GM10266 (cell line): ENCODE measurements at regions not wholly inside any gene's neighbourhood (a gene's known extent, or its start where the extent isn't known, plus 50 kb on each side); places are given as distances from the start of the nearest gene placed in this dataset.

Experiments used
- DNase-seq: peaks from one replicate; pipeline ENCODE4 v3.0.0; 2012; ENCODE audit errors: extremely low spot score
- CTCF ChIP-seq: IDR thresholded peaks from 2 replicates; pipeline ENCODE4 v1.5.1; 2012; ENCODE audit warnings: mild to moderate bottlenecking, low read depth; ENCODE audit not compliant: control insufficient read depth, insufficient read depth; ENCODE audit errors: missing control alignments

GRCh38 chr3:173258697-173259096 is 117.7 kb upstream of the SPATA16 start:
- DNase-seq: no peak
- no peak for TF ChIP-seq CTCF

DNA sequence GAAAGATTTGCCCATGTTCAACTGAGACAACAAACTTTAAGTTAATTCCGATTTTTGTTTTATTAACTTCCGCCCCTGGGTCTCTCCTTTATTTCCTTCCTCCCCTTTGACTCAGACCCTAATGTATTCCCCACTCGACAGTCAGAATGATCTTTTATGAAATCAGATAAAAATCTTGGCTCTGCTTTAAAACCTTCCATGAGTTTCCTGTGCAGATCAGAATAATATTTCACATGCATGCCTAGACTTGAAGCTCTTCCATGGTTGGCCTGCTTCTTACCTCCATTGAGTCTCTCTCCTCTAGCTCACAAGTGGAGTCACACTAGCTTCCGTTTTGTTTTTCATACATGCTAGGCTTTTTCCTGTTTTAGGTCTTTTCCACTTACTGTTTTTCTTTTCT is 116.8 kb upstream of the SPATA16 start:
- TF ChIP-seq CTCF: no peak
- no peak for DNase-seq

DNA sequence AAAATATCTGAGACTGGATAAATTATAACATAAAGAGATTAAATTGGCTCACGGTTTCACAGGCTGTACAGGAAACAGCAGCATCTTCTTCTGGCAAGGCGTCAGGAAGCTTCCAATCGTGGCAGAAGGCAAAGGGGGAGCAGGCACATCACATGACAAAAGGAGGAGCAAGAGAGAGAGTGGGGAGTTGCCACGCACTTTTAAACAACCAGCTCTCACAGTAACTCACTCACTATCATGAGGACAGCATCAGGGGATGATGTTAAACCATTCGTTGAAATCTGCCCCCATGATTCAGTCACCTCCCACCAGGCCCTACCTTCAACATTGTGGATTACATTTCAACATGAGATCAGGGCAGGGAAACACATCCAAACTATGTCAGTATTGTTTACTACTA is 114.5 kb upstream of the SPATA16 start:
- no peak for DNase-seq
- TF ChIP-seq CTCF: no peak

GRCh38 chr3:173253471-173253870 is 112.4 kb upstream of the SPATA16 start:
- DNase-seq: no peak
- no peak for TF ChIP-seq CTCF

DNA sequence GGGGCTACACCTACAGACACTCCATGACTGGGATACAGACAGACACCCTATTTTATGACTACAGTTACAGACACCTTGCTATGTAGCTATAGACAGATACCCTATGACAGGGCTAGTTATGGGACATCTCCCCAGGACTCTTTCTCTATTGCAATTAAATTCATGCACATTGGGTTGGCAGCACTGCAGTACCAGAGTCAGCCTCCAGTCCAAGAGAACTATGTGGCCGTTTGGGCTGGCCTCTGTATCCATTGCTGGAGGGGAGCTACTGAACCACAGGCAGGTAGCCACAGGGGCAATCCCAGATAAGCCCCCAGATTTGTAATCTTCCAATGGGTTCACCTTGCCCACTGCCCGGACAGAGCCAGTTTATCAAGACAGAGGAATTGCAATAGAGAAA is 108.4 kb upstream of the SPATA16 start:
- TF ChIP-seq CTCF: no peak
- no peak for DNase-seq

DNA sequence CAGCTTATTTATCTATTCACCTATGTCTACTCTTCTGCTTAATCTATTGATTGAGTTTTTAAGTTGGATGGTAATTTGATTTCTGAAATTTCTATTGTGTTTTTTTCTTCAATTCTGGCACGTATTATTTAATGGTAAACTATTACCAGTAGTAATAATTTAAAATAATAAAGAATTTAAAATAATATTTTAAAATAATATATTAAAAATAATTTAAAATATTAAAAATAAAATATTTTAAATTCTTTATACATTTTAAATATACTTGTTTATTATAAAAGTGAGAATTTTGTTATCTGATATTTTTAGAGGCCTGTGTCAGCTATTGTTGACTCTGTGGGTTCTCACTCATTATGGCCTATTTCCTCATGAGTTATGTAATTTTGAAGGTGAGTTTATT is 100.7 kb upstream of the SPATA16 start:
- TF ChIP-seq CTCF: no peak
- no peak for DNase-seq

DNA sequence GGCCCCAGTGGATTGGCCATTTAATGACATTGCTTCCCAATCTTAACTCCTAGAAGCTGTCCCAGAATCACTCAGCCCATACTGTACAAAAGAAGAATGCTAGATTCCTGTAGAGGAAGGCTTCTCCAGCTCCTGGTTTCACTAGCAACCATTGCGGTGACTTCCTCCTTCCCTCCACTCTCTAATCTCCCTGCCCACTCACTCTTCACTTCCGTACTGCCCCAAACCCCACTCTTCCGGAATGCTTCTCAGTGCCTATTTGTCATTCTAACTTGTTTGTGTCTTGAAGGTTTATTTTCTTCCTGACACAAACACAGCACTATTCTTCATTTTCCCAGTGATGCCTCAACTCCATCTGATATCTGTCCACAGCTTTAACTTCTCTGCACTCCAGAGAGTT is 97.1 kb upstream of the SPATA16 start:
- TF ChIP-seq CTCF: no peak
- DNase-seq: no peak

GRCh38 chr3:173225351-173225750 is 84.3 kb upstream of the SPATA16 start:
- TF ChIP-seq CTCF: no peak
- no peak for DNase-seq
